ENCODE measurements at regions not wholly inside any gene's neighbourhood (a gene's known extent, or its start where the extent isn't known, plus 50 kb on each side); places are given as distances from the start of the nearest gene placed in this dataset.

GRCh38 chr7:12761111-12761510, 73.7 kb downstream of the ARL4A start:
- no peak for TF ChIP-seq EZH2 (IDR thresholded peaks at IDR 0.05)
- TF ChIP-seq POLR2AphosphoS5 (IDR thresholded peaks at IDR 0.05; ENCODE audit: borderline replicate concordance, low read depth, low read length): no peak
- no peak for TF ChIP-seq FOXP2 (optimal IDR thresholded peaks at IDR 0.05; ENCODE audit: control extremely low read depth, extremely low read length, insufficient read depth)
